SK-N-SH treated with all-trans-retinoic acid at 6 μM for 48 hours (cell line): ENCODE measurements at regions not wholly inside any gene's neighbourhood (a gene's known extent, or its start where the extent isn't known, plus 50 kb on each side); places are given as distances from the start of the nearest gene placed in this dataset.

Experiments
- ARNTL ChIP-seq: fragments of 450-650 bp; formaldehyde crosslinking; IDR thresholded peaks from 2 replicates; pipeline ENCODE4 v1.5.0; 2020; ENCODE audit warnings: low read depth, mild to moderate bottlenecking, moderate library complexity, borderline replicate concordance
- CREB5 ChIP-seq: fragments of 250-450 bp; sonication (Bioruptor Pico); IDR thresholded peaks from 2 replicates; pipeline ENCODE4 v1.5.1; 2020; ENCODE audit warnings: low read depth, mild to moderate bottlenecking, moderate library complexity
- CSRNP3 ChIP-seq: fragments of 250-450 bp; sonication (Bioruptor Pico); IDR thresholded peaks from 2 replicates; pipeline ENCODE4 v1.5.1; 2021; ENCODE audit warnings: mild to moderate bottlenecking, moderate library complexity
- GLIS3 ChIP-seq: fragments of 250-450 bp; sonication (Bioruptor Pico); IDR thresholded peaks from 2 replicates; pipeline ENCODE4 v1.5.0; 2020; ENCODE audit warnings: mild to moderate bottlenecking, moderate library complexity
- OSR1 ChIP-seq: fragments of 250-450 bp; sonication (Bioruptor Pico); IDR thresholded peaks from 2 replicates; pipeline ENCODE4 v1.8.0; 2022; ENCODE audit warnings: moderate library complexity, mild to moderate bottlenecking, inconsistent platforms
- PATZ1 ChIP-seq: fragments of 250-450 bp; sonication (Bioruptor Pico); IDR thresholded peaks from 2 replicates; pipeline ENCODE4 v1.8.0; 2020; ENCODE audit warnings: mild to moderate bottlenecking, moderate library complexity, borderline replicate concordance
- PPARA ChIP-seq: fragments of 250-450 bp; sonication (Bioruptor Pico); IDR thresholded peaks from 2 replicates; pipeline ENCODE4 v1.5.0; 2020; ENCODE audit warnings: mild to moderate bottlenecking, borderline replicate concordance
- RARB ChIP-seq: fragments of 250-450 bp; sonication (Bioruptor Pico); IDR thresholded peaks from 2 replicates; pipeline ENCODE4 v1.8.0; 2021; ENCODE audit warnings: mild to moderate bottlenecking, moderate library complexity
- SNAI2 ChIP-seq: fragments of 250-450 bp; sonication (Bioruptor Pico); IDR thresholded peaks from 2 replicates; pipeline ENCODE4 v1.5.0; 2020; ENCODE audit warnings: mild to moderate bottlenecking, moderate library complexity
- TSHZ2 ChIP-seq: fragments of 250-450 bp; sonication (Bioruptor Pico); IDR thresholded peaks from 2 replicates; pipeline ENCODE4 v1.5.0; 2020; ENCODE audit warnings: mild to moderate bottlenecking, moderate library complexity
- ZFP3 ChIP-seq: fragments of 250-450 bp; sonication (Bioruptor Pico); IDR thresholded peaks from 2 replicates; pipeline ENCODE4 v1.5.0; 2020; ENCODE audit warnings: mild to moderate bottlenecking, moderate library complexity
- ZFP30 ChIP-seq: fragments of 450-650 bp; formaldehyde crosslinking; IDR thresholded peaks from 2 replicates; pipeline ENCODE4 v1.5.0; 2022; ENCODE audit warnings: mild to moderate bottlenecking, moderate library complexity
- ZNF565 ChIP-seq: fragments of 450-650 bp; formaldehyde crosslinking; conservative IDR thresholded peaks from 2 replicates; pipeline ENCODE4 v1.5.0; 2020; ENCODE audit warnings: low read depth, mild to moderate bottlenecking, moderate library complexity
- ZNF8 ChIP-seq: fragments of 450-650 bp; formaldehyde crosslinking; IDR thresholded peaks from 2 replicates; pipeline ENCODE4 v1.5.0; 2020; ENCODE audit warnings: mild to moderate bottlenecking, moderate library complexity

- TF ChIP-seq ZNF8 (CRISPR knock-in tag) (no peak), ZNF565 (no peak), CREB5 (CRISPR knock-in tag) (no peak), CSRNP3 (no peak), ARNTL (CRISPR knock-in tag) (no peak), PATZ1 (no peak), ZFP3 (CRISPR knock-in tag) (no peak), SNAI2 (CRISPR knock-in tag) (no peak), ZFP30 (CRISPR knock-in tag) (no peak), OSR1 (CRISPR knock-in tag) (no peak), TSHZ2 (no peak), RARB (CRISPR knock-in tag) (no peak), GLIS3 (CRISPR knock-in tag) (no peak), PPARA (CRISPR knock-in tag) (no peak)
These were observed 103.3 kb downstream of the MDH1 start for GRCh38 chr2:63692002-63692606.
